Osteocyte (in vitro differentiated cells): ENCODE measurements at regions not wholly inside any gene's neighbourhood (a gene's known extent, or its start where the extent isn't known, plus 50 kb on each side); places are given as distances from the start of the nearest gene placed in this dataset.

Experiments
- DNase-seq: peaks from one replicate; pipeline ENCODE4 v3.0.0; 2021; ENCODE audit warnings: mixed read lengths; ENCODE audit not compliant: unreplicated experiment; ENCODE audit errors: extremely low spot score
- H3K27ac Mint-ChIP-seq: one replicate; pipeline ENCODE4 v1.8.0; 2021; ENCODE audit warnings: mild to moderate bottlenecking, mixed read lengths; ENCODE audit not compliant: unreplicated experiment
- H3K27me3 Mint-ChIP-seq: one replicate; pipeline ENCODE4 v1.8.0; 2021; ENCODE audit warnings: mixed read lengths; ENCODE audit not compliant: unreplicated experiment
- H3K36me3 Mint-ChIP-seq: one replicate; pipeline ENCODE4 v1.8.0; 2021; ENCODE audit warnings: mixed read lengths; ENCODE audit not compliant: unreplicated experiment
- H3K4me1 Mint-ChIP-seq: one replicate; pipeline ENCODE4 v1.8.0; 2021; ENCODE audit warnings: mixed read lengths; ENCODE audit not compliant: unreplicated experiment
- H3K4me3 Mint-ChIP-seq: one replicate; pipeline ENCODE4 v1.8.0; 2021; ENCODE audit warnings: mild to moderate bottlenecking, moderate library complexity, mixed read lengths; ENCODE audit not compliant: unreplicated experiment
- H3K9me3 Mint-ChIP-seq: one replicate; pipeline ENCODE4 v1.8.0; 2021; ENCODE audit warnings: mixed read lengths; ENCODE audit not compliant: unreplicated experiment
- TF ChIP-seq, protein P1 (sequence below): fragments of 200-600 bp; sonication (generic); IDR thresholded peaks from 2 replicates; pipeline ENCODE4 v1.5.0; 2021; ENCODE audit warnings: antibody characterized with exemption, mild to moderate bottlenecking, moderate library complexity

DNA sequence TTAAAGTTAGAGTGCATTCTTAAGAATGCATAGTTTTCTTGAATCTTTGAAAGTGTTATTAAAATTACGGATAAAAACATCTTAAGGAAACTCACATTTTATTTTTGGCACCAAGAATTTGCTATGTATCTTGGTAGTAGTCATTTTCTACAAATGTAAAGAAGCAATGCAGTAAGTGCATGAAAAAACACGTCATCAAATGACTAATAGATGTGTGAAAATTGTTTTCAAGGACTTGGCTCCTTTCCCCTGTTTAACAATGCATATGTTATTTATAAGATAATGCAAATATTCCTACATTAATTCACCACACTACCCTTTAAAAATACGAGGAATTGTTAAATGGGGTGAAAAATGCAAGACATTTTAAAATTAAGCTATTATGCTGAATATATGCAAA, 461.2 kb upstream of the PCDH7 start:
- TF ChIP-seq, protein P1, sequence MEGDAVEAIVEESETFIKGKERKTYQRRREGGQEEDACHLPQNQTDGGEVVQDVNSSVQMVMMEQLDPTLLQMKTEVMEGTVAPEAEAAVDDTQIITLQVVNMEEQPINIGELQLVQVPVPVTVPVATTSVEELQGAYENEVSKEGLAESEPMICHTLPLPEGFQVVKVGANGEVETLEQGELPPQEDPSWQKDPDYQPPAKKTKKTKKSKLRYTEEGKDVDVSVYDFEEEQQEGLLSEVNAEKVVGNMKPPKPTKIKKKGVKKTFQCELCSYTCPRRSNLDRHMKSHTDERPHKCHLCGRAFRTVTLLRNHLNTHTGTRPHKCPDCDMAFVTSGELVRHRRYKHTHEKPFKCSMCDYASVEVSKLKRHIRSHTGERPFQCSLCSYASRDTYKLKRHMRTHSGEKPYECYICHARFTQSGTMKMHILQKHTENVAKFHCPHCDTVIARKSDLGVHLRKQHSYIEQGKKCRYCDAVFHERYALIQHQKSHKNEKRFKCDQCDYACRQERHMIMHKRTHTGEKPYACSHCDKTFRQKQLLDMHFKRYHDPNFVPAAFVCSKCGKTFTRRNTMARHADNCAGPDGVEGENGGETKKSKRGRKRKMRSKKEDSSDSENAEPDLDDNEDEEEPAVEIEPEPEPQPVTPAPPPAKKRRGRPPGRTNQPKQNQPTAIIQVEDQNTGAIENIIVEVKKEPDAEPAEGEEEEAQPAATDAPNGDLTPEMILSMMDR, result no peak

DNA sequence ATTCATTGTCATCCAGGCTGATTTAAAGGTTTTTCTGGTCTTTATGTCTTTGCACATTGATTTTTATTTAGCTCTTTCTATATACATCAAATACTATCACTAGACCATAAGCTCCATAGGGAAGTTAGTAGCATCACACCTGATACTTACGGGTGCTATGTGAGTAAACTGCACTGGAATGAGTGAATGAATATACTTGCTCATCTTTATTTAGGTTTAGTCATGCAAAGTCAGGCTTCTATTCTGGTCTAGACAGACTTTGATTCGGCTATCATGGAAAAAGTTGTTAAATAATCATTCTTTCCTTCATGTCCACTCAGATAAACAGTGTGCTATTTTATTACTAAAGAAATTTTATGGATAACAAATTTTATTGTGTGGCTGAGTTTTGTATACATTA, 457.8 kb upstream of the PCDH7 start:
- Mint-ChIP-seq H3K27ac (no peak overlapping the region), H3K36me3 (no peaks in the 10 kb centered on the region), H3K27me3 (no peaks in the 10 kb centered on the region), H3K4me3 (no peak overlapping the region), H3K9me3 (no peaks in the 10 kb centered on the region), H3K4me1 (peaks cover 14% of the 10 kb centered on the region)
- DNase-seq, result no peak
- TF ChIP-seq, protein P1, result no peak

More for the DNA sequence above, 461.2 kb upstream of the PCDH7 start:
- Mint-ChIP-seq H3K27ac (no peak overlapping the region), H3K4me1 (peaks cover 20% of the 10 kb centered on the region), H3K27me3 (no peaks in the 10 kb centered on the region), H3K4me3 (no peak overlapping the region), H3K9me3 (peaks cover 2% of the 10 kb centered on the region), H3K36me3 (no peaks in the 10 kb centered on the region)
- no peak for DNase-seq

DNA sequence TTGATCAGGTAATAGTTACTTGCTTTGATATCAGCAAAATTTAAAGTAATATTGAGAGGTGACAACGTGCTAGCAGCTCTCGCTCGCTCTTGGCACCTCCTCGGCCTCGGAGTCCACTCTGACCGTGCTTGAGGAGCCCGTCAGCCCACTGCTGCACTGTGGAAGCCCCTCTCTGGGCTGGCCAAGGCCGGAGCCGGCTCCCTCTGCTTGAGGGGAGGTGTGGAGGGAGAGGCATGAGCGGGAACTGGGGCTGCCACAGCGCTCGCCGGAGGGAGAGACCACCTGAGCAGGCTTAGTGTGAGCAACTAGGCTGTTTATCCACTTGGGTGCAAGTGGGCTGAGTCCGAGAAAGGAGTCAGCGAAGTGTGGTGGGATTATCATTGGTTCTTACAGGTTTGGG, 455.7 kb upstream of the PCDH7 start:
- H3K36me3 Mint-ChIP-seq, result no peaks in the 10 kb centered on the region
- H3K27me3 Mint-ChIP-seq, result no peaks in the 10 kb centered on the region
- peaks cover 12% of the 10 kb centered on the region for H3K4me1 Mint-ChIP-seq
- H3K27ac Mint-ChIP-seq, result no peak overlapping the region
- TF ChIP-seq, protein P1, result no peak
- peaks cover 1% of the 10 kb centered on the region for H3K9me3 Mint-ChIP-seq
- DNase-seq, result no peak
- H3K4me3 Mint-ChIP-seq, result no peak overlapping the region

DNA sequence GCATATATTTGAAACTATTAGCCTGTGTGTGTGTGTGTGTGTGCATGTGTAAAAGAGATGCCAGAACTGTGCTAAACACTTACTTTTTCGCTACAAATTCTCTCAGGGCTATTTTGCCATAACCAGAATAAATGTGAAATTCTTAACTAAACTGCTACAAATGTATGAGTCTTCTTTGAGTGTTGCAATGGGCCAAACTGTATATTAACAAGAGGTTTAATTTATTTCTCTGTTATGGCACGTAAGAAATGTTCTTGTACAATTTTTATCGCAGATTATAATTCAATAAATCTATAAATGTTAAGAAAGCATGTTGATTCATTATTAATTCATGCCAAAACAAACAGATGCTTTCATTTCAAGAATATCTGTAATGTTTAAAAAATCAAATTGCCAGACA, 454.5 kb upstream of the PCDH7 start:
- Mint-ChIP-seq H3K4me3 (no peak overlapping the region), H3K4me1 (peaks cover 12% of the 10 kb centered on the region), H3K36me3 (no peaks in the 10 kb centered on the region), H3K9me3 (peaks cover 7% of the 10 kb centered on the region), H3K27ac (peak overlapping the region; percentile 31), H3K27me3 (no peaks in the 10 kb centered on the region)
- TF ChIP-seq, protein P1, result no peak
- DNase-seq, result no peak

DNA sequence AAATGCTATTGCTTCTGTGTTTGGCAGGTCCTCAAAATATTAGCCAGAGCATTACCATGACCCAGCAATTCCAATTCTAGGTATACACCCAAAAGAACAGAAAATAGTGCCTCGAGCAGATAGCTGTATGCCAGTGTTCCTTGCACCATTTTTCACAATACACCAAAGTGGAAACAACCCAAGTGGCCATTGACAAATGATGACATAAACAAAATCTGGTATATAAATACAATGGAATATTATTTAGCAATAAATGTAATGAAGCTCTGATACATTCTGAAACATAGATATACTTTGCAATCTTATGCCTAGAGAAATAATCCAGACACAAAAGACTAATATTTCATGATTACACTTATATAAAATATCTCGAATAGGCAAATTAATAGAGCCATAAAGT, 451.8 kb upstream of the PCDH7 start:
- TF ChIP-seq, protein P1, result no peak
- Mint-ChIP-seq H3K4me3 (no peak overlapping the region), H3K27me3 (no peaks in the 10 kb centered on the region), H3K36me3 (peaks cover 2% of the 10 kb centered on the region), H3K27ac (no peak overlapping the region), H3K9me3 (peaks cover 13% of the 10 kb centered on the region), H3K4me1 (peaks cover 12% of the 10 kb centered on the region)
- DNase-seq, result no peak
